ENCODE measurements at regions not wholly inside any gene's neighbourhood (a gene's known extent, or its start where the extent isn't known, plus 50 kb on each side); places are given as distances from the start of the nearest gene placed in this dataset.

GRCh38 chr7:17427924-17428323 is 129.5 kb downstream of the AHR start:
- Mint-ChIP-seq H3K4me3 (no peak overlapping the region), H3K4me1 (no peaks in the 10 kb centered on the region), H3K27ac (no peak overlapping the region), H3K36me3 (no peaks in the 10 kb centered on the region), H3K27me3 (peaks cover 9% of the 10 kb centered on the region), H3K9me3 (peaks cover 0 to 32% (median 3%) of the 10 kb centered on the region in 7 donors)
- Histone ChIP-seq H3K4me3 (ENCODE audit: low read depth, low read length) (no peak overlapping the region), H3K9me3 (ENCODE audit: control insufficient read depth in 2 of 2, low read length in 2 of 2) (peaks cover 6 to 14% of the 10 kb centered on the region in 2 experiments), H3K27me3 (ENCODE audit: control insufficient read depth, insufficient read depth, low read length) (no peaks in the 10 kb centered on the region), H3K4me1 (ENCODE audit: control insufficient read depth, insufficient read depth, low read length, poor library complexity, severe bottlenecking) (no peaks in the 10 kb centered on the region), H3K36me3 (ENCODE audit: control insufficient read depth, insufficient read depth, low read length) (no peaks in the 10 kb centered on the region), H3K27ac (ENCODE audit: insufficient read depth, low read length, poor library complexity, severe bottlenecking) (no peak overlapping the region)
- ATAC-seq (ENCODE audit: low read depth in 2 of 2) (no peak), DNase-seq (no peak)

DNA sequence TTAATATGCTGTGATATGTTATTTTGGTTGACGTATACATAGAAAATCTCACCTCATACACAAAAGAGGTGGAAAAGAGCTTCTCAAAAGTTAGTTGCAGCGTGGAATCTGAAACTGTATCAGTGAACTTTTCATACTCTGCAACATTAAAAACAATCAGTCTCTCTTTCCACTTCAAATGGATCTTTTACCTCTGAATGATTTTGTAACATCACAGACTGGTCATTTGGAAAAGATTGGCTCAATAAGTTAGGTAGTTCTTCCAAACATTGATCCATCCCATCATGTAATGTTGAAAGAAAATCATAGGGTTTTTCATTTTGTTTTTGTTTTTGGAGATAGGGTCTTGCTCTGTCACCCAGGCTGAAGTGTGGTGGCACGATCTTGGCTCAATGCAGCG is 131.1 kb downstream of the AHR start:
- Mint-ChIP-seq H3K4me3 (no peak overlapping the region), H3K27ac (no peak overlapping the region), H3K36me3 (no peaks in the 10 kb centered on the region), H3K4me1 (no peaks in the 10 kb centered on the region), H3K27me3 (peaks cover 16% of the 10 kb centered on the region), H3K9me3 (peaks cover 0 to 32% (median 3%) of the 10 kb centered on the region in 7 donors)
- no peaks in the 10 kb centered on the region for H3K27me3 ChIP-seq (ENCODE audit: control insufficient read depth, insufficient read depth, low read length)
- no peak overlapping the region for H3K27ac ChIP-seq (ENCODE audit: insufficient read depth, low read length, poor library complexity, severe bottlenecking)
- no peak for DNase-seq
- ATAC-seq (ENCODE audit: low read depth in 2 of 2), result no peak
- H3K36me3 ChIP-seq (ENCODE audit: control insufficient read depth, insufficient read depth, low read length), result no peaks in the 10 kb centered on the region
- no peaks in the 10 kb centered on the region for H3K4me1 ChIP-seq (ENCODE audit: control insufficient read depth, insufficient read depth, low read length, poor library complexity, severe bottlenecking)
- H3K9me3 ChIP-seq (ENCODE audit: control insufficient read depth in 2 of 2, low read length in 2 of 2), result peaks cover 6 to 14% of the 10 kb centered on the region in 2 experiments
- no peak overlapping the region for H3K4me3 ChIP-seq (ENCODE audit: low read depth, low read length)

DNA sequence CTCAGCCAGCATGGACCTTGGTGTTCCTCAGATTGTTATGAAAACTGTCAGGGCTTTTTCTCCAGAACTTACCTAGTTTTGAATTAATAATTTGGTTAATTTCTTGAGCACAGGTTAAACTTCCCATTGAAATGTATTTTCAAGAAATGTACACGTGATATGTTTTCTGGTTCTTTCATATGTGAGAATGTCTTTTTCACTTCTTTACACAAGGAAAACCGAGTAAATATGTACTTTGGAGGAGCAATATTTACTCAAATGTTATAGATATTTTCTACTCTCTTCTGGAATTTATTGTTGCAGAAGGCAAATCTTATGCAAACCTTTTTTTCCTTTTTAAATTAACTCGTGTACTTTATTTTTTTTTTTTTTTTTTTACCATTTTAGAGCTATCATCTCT is 134.3 kb downstream of the AHR start:
- Mint-ChIP-seq H3K27me3 (peaks cover 11% of the 10 kb centered on the region), H3K36me3 (no peaks in the 10 kb centered on the region), H3K27ac (no peak overlapping the region), H3K4me3 (no peak overlapping the region), H3K4me1 (no peaks in the 10 kb centered on the region), H3K9me3 (peaks cover 0 to 12% (median 2%) of the 10 kb centered on the region in 7 donors)
- no peaks in the 10 kb centered on the region for H3K4me1 ChIP-seq (ENCODE audit: control insufficient read depth, insufficient read depth, low read length, poor library complexity, severe bottlenecking)
- H3K27me3 ChIP-seq (ENCODE audit: control insufficient read depth, insufficient read depth, low read length), result no peaks in the 10 kb centered on the region
- no peak overlapping the region for H3K4me3 ChIP-seq (ENCODE audit: low read depth, low read length)
- no peak overlapping the region for H3K27ac ChIP-seq (ENCODE audit: insufficient read depth, low read length, poor library complexity, severe bottlenecking)
- H3K9me3 ChIP-seq (ENCODE audit: control insufficient read depth in 2 of 2, low read length in 2 of 2), result peaks cover 3 to 9% of the 10 kb centered on the region in 2 experiments
- DNase-seq, result no peak
- no peaks in the 10 kb centered on the region for H3K36me3 ChIP-seq (ENCODE audit: control insufficient read depth, insufficient read depth, low read length)
- no peak for ATAC-seq (ENCODE audit: low read depth in 2 of 2)

DNA sequence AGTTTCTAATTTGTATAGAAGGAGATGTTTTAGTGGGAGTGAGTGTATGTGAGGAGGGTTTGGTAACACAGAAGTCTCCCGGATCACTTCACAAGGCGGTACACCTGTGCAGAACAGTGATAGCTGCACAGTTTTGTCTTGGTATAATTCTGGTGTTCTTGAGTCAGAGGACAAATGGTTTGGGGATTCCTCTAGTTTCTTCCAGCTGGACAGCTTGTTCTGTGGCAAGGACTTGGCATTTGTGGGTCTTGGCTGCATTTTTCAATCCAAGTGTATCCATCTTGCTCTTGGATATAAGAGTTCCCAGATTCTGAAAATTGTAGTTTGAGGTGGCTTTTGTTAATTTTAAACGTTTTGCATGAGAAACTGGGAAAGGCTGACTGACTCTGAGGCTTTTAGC is 135.7 kb downstream of the AHR start:
- Mint-ChIP-seq H3K4me1 (no peaks in the 10 kb centered on the region), H3K4me3 (no peak overlapping the region), H3K36me3 (no peaks in the 10 kb centered on the region), H3K27me3 (peaks cover 7% of the 10 kb centered on the region), H3K27ac (no peak overlapping the region), H3K9me3 (peaks cover 0 to 3% (median under 1%) of the 10 kb centered on the region in 7 donors)
- ATAC-seq (ENCODE audit: low read depth in 2 of 2), result no peak
- H3K9me3 ChIP-seq (ENCODE audit: control insufficient read depth in 2 of 2, low read length in 2 of 2), result no peaks in the 10 kb centered on the region
- no peak for DNase-seq
- no peaks in the 10 kb centered on the region for H3K27me3 ChIP-seq (ENCODE audit: control insufficient read depth, insufficient read depth, low read length)
- no peaks in the 10 kb centered on the region for H3K4me1 ChIP-seq (ENCODE audit: control insufficient read depth, insufficient read depth, low read length, poor library complexity, severe bottlenecking)
- no peaks in the 10 kb centered on the region for H3K36me3 ChIP-seq (ENCODE audit: control insufficient read depth, insufficient read depth, low read length)
- H3K4me3 ChIP-seq (ENCODE audit: low read depth, low read length), result no peak overlapping the region
- no peak overlapping the region for H3K27ac ChIP-seq (ENCODE audit: insufficient read depth, low read length, poor library complexity, severe bottlenecking)

GRCh38 chr7:17434841-17435692 is 136.6 kb downstream of the AHR start:
- ATAC-seq (ENCODE audit: low read depth in 2 of 2) (no peak), DNase-seq (no peak)
- Histone ChIP-seq H3K4me3 (ENCODE audit: low read depth, low read length) (no peak overlapping the region), H3K9me3 (ENCODE audit: control insufficient read depth in 2 of 2, low read length in 2 of 2) (no peaks in the 10 kb centered on the region), H3K4me1 (ENCODE audit: control insufficient read depth, insufficient read depth, low read length, poor library complexity, severe bottlenecking) (no peaks in the 10 kb centered on the region), H3K27ac (ENCODE audit: insufficient read depth, low read length, poor library complexity, severe bottlenecking) (no peak overlapping the region), H3K36me3 (ENCODE audit: control insufficient read depth, insufficient read depth, low read length) (no peaks in the 10 kb centered on the region), H3K27me3 (ENCODE audit: control insufficient read depth, insufficient read depth, low read length) (no peaks in the 10 kb centered on the region)
- no peaks in the 10 kb centered on the region for H3K4me1 Mint-ChIP-seq
- no peak overlapping the region for H3K4me3 Mint-ChIP-seq
- no peak overlapping the region for H3K27ac Mint-ChIP-seq
- H3K36me3 Mint-ChIP-seq, result no peaks in the 10 kb centered on the region
- peaks cover 0 to 3% (median 0%) of the 10 kb centered on the region in 7 donors for H3K9me3 Mint-ChIP-seq
- H3K27me3 Mint-ChIP-seq, result peaks cover 7% of the 10 kb centered on the region

DNA sequence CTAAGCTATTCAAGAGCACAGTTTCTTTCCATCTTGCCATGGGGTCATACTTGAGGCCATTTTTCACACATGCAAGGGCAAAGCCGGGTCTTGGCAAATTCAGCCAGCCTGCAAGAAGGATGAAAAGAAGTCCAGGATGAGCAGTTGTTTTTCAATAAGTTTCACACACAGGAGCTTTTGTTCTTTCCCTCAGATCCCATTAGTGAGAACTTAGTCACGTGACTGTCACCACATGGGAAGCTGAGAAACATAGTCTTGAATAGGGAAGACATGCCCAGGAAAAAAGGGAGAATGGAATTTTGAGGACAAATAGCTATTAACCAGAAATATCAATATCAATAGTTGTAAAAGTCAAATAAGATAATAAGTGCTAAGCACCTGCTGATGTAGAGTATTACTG is 137.7 kb downstream of the AHR start:
- peaks cover 0 to under 1% (median 0%) of the 10 kb centered on the region in 4 donors for H3K4me1 Mint-ChIP-seq
- H3K27ac Mint-ChIP-seq, result no peak overlapping the region
- ATAC-seq (ENCODE audit: low read depth in 2 of 2), result no peak
- Histone ChIP-seq H3K4me3 (ENCODE audit: low read depth, low read length) (no peak overlapping the region), H3K9me3 (ENCODE audit: control insufficient read depth in 2 of 2, low read length in 2 of 2) (no peaks in the 10 kb centered on the region), H3K27ac (ENCODE audit: insufficient read depth, low read length, poor library complexity, severe bottlenecking) (no peak overlapping the region), H3K4me1 (ENCODE audit: control insufficient read depth, insufficient read depth, low read length, poor library complexity, severe bottlenecking) (no peaks in the 10 kb centered on the region), H3K36me3 (ENCODE audit: control insufficient read depth, insufficient read depth, low read length) (no peaks in the 10 kb centered on the region), H3K27me3 (ENCODE audit: control insufficient read depth, insufficient read depth, low read length) (no peaks in the 10 kb centered on the region)
- no peak for DNase-seq
- H3K4me3 Mint-ChIP-seq, result no peak overlapping the region
- H3K27me3 Mint-ChIP-seq, result peaks cover 7% of the 10 kb centered on the region
- peaks cover 0 to 8% (median 3%) of the 10 kb centered on the region in 7 donors for H3K9me3 Mint-ChIP-seq
- no peaks in the 10 kb centered on the region for H3K36me3 Mint-ChIP-seq

- Histone ChIP-seq H3K27ac (ENCODE audit: insufficient read depth, low read length, poor library complexity, severe bottlenecking) (no peak overlapping the region), H3K4me1 (ENCODE audit: control insufficient read depth, insufficient read depth, low read length, poor library complexity, severe bottlenecking) (no peaks in the 10 kb centered on the region), H3K9me3 (ENCODE audit: control insufficient read depth in 2 of 2, low read length in 2 of 2) (no peaks in the 10 kb centered on the region), H3K36me3 (ENCODE audit: control insufficient read depth, insufficient read depth, low read length) (no peaks in the 10 kb centered on the region), H3K4me3 (ENCODE audit: low read depth, low read length) (no peak overlapping the region), H3K27me3 (ENCODE audit: control insufficient read depth, insufficient read depth, low read length) (no peaks in the 10 kb centered on the region)
- DNase-seq, result no peak
- no peaks in the 10 kb centered on the region for H3K36me3 Mint-ChIP-seq
- peaks cover 7% of the 10 kb centered on the region for H3K27me3 Mint-ChIP-seq
- no peak overlapping the region for H3K4me3 Mint-ChIP-seq
- ATAC-seq (ENCODE audit: low read depth in 2 of 2), result no peak
- no peak overlapping the region for H3K27ac Mint-ChIP-seq
- H3K4me1 Mint-ChIP-seq, result peaks cover 0 to 4% (median 0%) of the 10 kb centered on the region in 4 donors
- H3K9me3 Mint-ChIP-seq, result peaks cover 0 to 8% (median 5%) of the 10 kb centered on the region in 7 donors
These were observed 139.1 kb downstream of the AHR start for GRCh38 chr7:17437586-17437985.
